ENCODE measurements at regions not wholly inside any gene's neighbourhood (a gene's known extent, or its start where the extent isn't known, plus 50 kb on each side); places are given as distances from the start of the nearest gene placed in this dataset.

DNA sequence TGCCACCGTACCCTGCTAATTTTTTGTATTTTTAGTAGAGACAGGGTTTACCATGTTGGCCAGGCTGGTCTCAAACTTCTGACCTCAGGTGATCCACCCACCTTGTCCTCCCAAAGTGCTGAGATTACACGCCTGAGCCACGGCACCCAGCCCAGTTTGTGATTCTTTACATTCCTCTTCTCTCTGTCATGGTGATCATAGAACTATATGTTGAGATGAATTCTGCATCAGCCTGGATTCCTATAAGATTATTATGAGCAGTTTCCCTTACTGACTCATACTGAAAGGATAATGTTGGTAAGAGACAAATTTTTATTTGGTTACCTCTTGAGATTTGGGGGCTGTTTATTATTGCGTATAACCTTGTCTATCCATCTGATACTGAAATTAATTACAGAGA is 121.5 kb upstream of the CSNK1A1L start:
- DNase-seq (no peak), ATAC-seq (ENCODE audit: low read depth in 2 of 2) (no peak)
- no peaks in the 10 kb centered on the region for H3K4me1 Mint-ChIP-seq
- no peaks in the 10 kb centered on the region for H3K27me3 Mint-ChIP-seq
- no peak overlapping the region for H3K4me3 Mint-ChIP-seq
- H3K9me3 Mint-ChIP-seq = peaks cover 0 to 27% (median 11%) of the 10 kb centered on the region in 7 donors
- Histone ChIP-seq H3K4me3 (ENCODE audit: low read depth, low read length) (no peak overlapping the region), H3K36me3 (ENCODE audit: control insufficient read depth, insufficient read depth, low read length) (no peaks in the 10 kb centered on the region), H3K27ac (ENCODE audit: insufficient read depth, low read length, poor library complexity, severe bottlenecking) (no peak overlapping the region), H3K4me1 (ENCODE audit: control insufficient read depth, insufficient read depth, low read length, poor library complexity, severe bottlenecking) (no peaks in the 10 kb centered on the region), H3K27me3 (ENCODE audit: control insufficient read depth, insufficient read depth, low read length) (no peaks in the 10 kb centered on the region), H3K9me3 (ENCODE audit: control insufficient read depth in 2 of 2, low read length in 2 of 2) (no peaks in the 10 kb centered on the region)
- H3K27ac Mint-ChIP-seq = no peak overlapping the region
- H3K36me3 Mint-ChIP-seq = no peaks in the 10 kb centered on the region

DNA sequence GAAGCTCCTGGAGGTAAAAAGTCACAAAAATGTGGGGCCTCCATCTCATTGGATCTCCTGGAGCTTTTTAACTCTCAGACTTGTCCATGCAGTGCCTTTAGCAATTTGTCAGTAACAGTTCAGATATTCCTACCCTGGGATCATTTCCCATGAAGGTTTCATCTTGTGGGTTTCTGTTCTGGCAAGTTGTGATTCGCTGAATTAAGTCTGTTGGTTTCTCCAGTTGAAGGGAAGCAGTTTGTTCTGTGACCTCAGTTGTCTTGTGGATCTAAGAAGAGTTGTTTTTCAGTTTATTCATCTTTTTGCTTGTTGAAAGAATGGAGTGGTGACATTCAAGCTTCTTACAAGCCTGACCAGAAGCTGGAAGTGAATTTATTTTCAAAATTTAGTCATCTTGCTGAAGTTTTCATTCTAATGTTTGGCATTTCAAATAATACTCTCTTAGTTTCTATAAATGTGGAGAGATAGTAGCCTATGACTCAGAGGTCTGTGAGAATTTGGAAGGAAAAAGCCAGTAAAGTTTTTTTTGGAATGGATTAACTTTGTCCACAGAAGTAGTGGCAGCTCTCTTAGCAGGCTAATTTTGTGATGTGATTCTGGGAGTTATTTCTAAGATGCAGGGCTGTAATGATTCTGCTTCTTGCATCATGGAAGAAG is 120.1 kb upstream of the CSNK1A1L start:
- no peak overlapping the region for H3K27ac Mint-ChIP-seq

DNA sequence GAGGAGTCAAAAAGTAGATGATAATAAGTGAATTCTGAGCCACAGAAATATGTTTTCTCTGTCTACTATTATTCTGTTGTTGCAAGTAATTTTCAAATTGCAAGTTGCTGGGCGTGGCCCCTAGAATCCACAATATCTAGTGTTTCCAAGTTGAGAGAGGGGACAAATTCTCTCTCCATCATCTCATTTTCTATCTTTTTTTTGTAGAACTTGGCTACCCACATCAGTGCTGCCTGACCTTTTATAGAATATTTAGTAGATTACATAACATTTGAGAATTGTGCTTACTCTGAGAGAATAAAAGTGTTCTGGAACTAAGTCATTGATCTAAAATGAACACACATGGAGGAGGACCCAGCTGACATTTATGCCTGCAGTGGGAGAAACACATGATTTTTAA is 110.9 kb upstream of the CSNK1A1L start:
- DNase-seq (no peak), ATAC-seq (ENCODE audit: low read depth in 2 of 2) (no peak)
- Histone ChIP-seq H3K27me3 (ENCODE audit: control insufficient read depth, insufficient read depth, low read length) (no peaks in the 10 kb centered on the region), H3K27ac (ENCODE audit: insufficient read depth, low read length, poor library complexity, severe bottlenecking) (no peak overlapping the region), H3K9me3 (ENCODE audit: control insufficient read depth in 2 of 2, low read length in 2 of 2) (no peaks in the 10 kb centered on the region), H3K36me3 (ENCODE audit: control insufficient read depth, insufficient read depth, low read length) (no peaks in the 10 kb centered on the region), H3K4me3 (ENCODE audit: low read depth, low read length) (no peak overlapping the region), H3K4me1 (ENCODE audit: control insufficient read depth, insufficient read depth, low read length, poor library complexity, severe bottlenecking) (no peaks in the 10 kb centered on the region)
- Mint-ChIP-seq H3K27me3 (no peaks in the 10 kb centered on the region), H3K36me3 (no peaks in the 10 kb centered on the region), H3K4me1 (no peaks in the 10 kb centered on the region), H3K4me3 (no peak overlapping the region), H3K9me3 (peaks cover 0 to 3% (median 3%) of the 10 kb centered on the region in 7 donors), H3K27ac (no peak overlapping the region)

More for the DNA sequence above, 120.1 kb upstream of the CSNK1A1L start:
- H3K27ac ChIP-seq (ENCODE audit: insufficient read depth, low read length, poor library complexity, severe bottlenecking) = no peak overlapping the region
- H3K4me1 ChIP-seq (ENCODE audit: control insufficient read depth, insufficient read depth, low read length, poor library complexity, severe bottlenecking) = no peaks in the 10 kb centered on the region
- Mint-ChIP-seq H3K4me3 (no peak overlapping the region), H3K9me3 (peaks cover 0 to 27% (median 11%) of the 10 kb centered on the region in 7 donors), H3K36me3 (no peaks in the 10 kb centered on the region), H3K27me3 (no peaks in the 10 kb centered on the region), H3K4me1 (no peaks in the 10 kb centered on the region)
- no peaks in the 10 kb centered on the region for H3K27me3 ChIP-seq (ENCODE audit: control insufficient read depth, insufficient read depth, low read length)
- no peaks in the 10 kb centered on the region for H3K36me3 ChIP-seq (ENCODE audit: control insufficient read depth, insufficient read depth, low read length)
- DNase-seq (no peak), ATAC-seq (ENCODE audit: low read depth in 2 of 2) (no peak)
- H3K9me3 ChIP-seq (ENCODE audit: control insufficient read depth in 2 of 2, low read length in 2 of 2) = no peaks in the 10 kb centered on the region
- H3K4me3 ChIP-seq (ENCODE audit: low read depth, low read length) = no peak overlapping the region

DNA sequence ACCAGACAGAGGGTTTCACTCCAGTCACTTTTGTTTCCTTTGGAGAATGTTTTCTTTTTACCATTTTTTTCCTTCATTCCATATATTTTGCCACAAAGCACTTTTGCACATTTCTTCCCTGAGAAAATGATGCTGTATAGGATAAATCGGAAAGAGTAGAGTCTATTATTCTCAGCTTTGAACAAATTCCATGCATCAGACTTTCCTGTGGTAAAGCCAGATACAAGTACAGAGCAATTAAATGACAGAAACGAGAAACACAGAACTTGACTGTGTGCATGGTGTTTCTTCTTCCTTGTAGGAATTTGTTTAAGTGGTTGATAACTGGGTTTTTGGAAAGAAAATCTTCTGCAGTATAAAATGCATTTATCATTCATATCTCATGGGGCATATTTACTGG is 107.4 kb upstream of the CSNK1A1L start:
- Mint-ChIP-seq H3K4me1 (no peaks in the 10 kb centered on the region), H3K4me3 (no peak overlapping the region), H3K36me3 (no peaks in the 10 kb centered on the region), H3K9me3 (peaks cover 0 to 3% (median 2%) of the 10 kb centered on the region in 7 donors), H3K27ac (no peak overlapping the region), H3K27me3 (no peaks in the 10 kb centered on the region)
- H3K9me3 ChIP-seq (ENCODE audit: control insufficient read depth in 2 of 2, low read length in 2 of 2) = no peaks in the 10 kb centered on the region
- no peaks in the 10 kb centered on the region for H3K27me3 ChIP-seq (ENCODE audit: control insufficient read depth, insufficient read depth, low read length)
- no peak for ATAC-seq (ENCODE audit: low read depth in 2 of 2)
- H3K4me3 ChIP-seq (ENCODE audit: low read depth, low read length) = no peak overlapping the region
- H3K4me1 ChIP-seq (ENCODE audit: control insufficient read depth, insufficient read depth, low read length, poor library complexity, severe bottlenecking) = no peaks in the 10 kb centered on the region
- no peaks in the 10 kb centered on the region for H3K36me3 ChIP-seq (ENCODE audit: control insufficient read depth, insufficient read depth, low read length)
- DNase-seq = no peak
- H3K27ac ChIP-seq (ENCODE audit: insufficient read depth, low read length, poor library complexity, severe bottlenecking) = no peak overlapping the region

DNA sequence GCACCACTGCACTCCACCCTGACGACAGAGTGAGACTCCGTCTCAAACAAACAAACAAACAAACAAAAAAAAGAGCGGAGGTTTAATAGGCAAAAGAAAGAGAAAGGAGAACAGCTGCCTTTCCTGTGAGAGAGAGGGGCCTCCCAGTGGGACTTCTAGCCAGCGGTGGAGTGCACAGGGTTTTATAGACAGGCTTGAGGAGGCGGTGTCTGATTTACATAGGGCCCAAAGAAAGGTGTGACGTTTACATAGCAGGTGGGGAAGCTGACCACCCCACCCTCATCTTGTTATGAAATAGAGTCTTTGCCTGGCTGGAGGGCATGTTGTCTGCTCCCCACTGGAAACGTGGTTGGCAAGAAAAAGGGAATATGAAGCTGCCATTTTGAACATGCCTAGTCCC is 106.0 kb upstream of the CSNK1A1L start:
- no peaks in the 10 kb centered on the region for H3K36me3 Mint-ChIP-seq

DNA sequence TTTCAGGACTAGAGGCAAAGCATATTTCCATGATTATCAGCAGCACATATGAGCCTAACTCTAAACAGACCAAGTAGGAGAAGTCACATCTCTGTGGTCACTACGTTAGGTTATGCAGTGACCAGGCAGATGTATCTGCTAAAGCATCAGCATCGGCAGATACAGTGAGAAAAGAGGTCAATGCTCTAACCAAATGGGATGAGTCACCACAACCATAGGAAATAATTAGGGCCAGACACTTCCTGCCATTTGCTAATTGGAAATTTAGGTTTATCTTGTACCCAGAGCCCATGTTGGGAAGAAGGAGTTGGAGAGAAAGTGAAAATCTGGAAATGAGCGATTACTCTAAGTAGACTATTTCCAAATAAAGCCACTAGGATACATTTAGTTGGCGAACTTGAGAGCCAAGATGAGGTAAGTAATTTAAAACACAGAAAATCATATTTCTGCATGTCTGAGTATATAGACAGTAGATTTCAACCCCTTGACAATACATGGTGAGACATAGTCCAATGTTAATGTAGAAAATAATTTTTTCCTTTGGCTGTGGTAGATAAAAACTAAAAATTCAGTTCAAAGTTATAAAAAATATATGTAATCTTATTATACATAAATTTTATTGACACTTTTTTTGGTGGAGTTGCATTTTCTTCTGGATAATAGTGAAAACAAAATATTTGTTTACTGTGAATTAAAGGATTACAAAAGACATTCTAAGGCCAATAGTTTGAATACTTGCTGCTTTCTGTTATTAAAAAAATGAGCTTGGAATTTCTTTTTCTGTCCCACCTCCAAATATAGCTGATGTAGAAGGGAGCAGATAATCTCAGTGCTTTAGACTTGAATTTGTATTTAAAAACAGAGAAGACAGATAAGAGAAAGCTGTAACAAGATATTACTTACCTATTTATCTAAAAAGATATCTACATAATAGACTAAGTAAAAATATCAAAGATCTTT is 104.4 kb upstream of the CSNK1A1L start:
- Mint-ChIP-seq H3K27me3 (no peaks in the 10 kb centered on the region), H3K4me3 (no peak overlapping the region), H3K4me1 (no peaks in the 10 kb centered on the region), H3K9me3 (peaks cover 0 to 5% (median 0%) of the 10 kb centered on the region in 7 donors), H3K27ac (no peak overlapping the region), H3K36me3 (no peaks in the 10 kb centered on the region)
- DNase-seq (no peak), ATAC-seq (ENCODE audit: low read depth in 2 of 2) (no peak)
- H3K27me3 ChIP-seq (ENCODE audit: control insufficient read depth, insufficient read depth, low read length) = no peaks in the 10 kb centered on the region
- H3K27ac ChIP-seq (ENCODE audit: insufficient read depth, low read length, poor library complexity, severe bottlenecking) = no peak overlapping the region
- H3K4me1 ChIP-seq (ENCODE audit: control insufficient read depth, insufficient read depth, low read length, poor library complexity, severe bottlenecking) = no peaks in the 10 kb centered on the region
- no peak overlapping the region for H3K4me3 ChIP-seq (ENCODE audit: low read depth, low read length)
- H3K9me3 ChIP-seq (ENCODE audit: control insufficient read depth in 2 of 2, low read length in 2 of 2) = no peaks in the 10 kb centered on the region
- H3K36me3 ChIP-seq (ENCODE audit: control insufficient read depth, insufficient read depth, low read length) = no peaks in the 10 kb centered on the region

More for the DNA sequence above, 106.0 kb upstream of the CSNK1A1L start:
- ATAC-seq (ENCODE audit: low read depth in 2 of 2) = no peak
- H3K9me3 ChIP-seq (ENCODE audit: control insufficient read depth in 2 of 2, low read length in 2 of 2) = no peaks in the 10 kb centered on the region
- DNase-seq = no peak
- H3K36me3 ChIP-seq (ENCODE audit: control insufficient read depth, insufficient read depth, low read length) = no peaks in the 10 kb centered on the region
- H3K9me3 Mint-ChIP-seq = peaks cover 0 to 3% (median 2%) of the 10 kb centered on the region in 7 donors
- H3K4me1 ChIP-seq (ENCODE audit: control insufficient read depth, insufficient read depth, low read length, poor library complexity, severe bottlenecking) = no peaks in the 10 kb centered on the region
- no peak overlapping the region for H3K27ac Mint-ChIP-seq
- H3K27me3 Mint-ChIP-seq = no peaks in the 10 kb centered on the region
- no peaks in the 10 kb centered on the region for H3K4me1 Mint-ChIP-seq
- no peak overlapping the region for H3K4me3 ChIP-seq (ENCODE audit: low read depth, low read length)
- no peak overlapping the region for H3K27ac ChIP-seq (ENCODE audit: insufficient read depth, low read length, poor library complexity, severe bottlenecking)
- no peak overlapping the region for H3K4me3 Mint-ChIP-seq
- H3K27me3 ChIP-seq (ENCODE audit: control insufficient read depth, insufficient read depth, low read length) = no peaks in the 10 kb centered on the region

DNA sequence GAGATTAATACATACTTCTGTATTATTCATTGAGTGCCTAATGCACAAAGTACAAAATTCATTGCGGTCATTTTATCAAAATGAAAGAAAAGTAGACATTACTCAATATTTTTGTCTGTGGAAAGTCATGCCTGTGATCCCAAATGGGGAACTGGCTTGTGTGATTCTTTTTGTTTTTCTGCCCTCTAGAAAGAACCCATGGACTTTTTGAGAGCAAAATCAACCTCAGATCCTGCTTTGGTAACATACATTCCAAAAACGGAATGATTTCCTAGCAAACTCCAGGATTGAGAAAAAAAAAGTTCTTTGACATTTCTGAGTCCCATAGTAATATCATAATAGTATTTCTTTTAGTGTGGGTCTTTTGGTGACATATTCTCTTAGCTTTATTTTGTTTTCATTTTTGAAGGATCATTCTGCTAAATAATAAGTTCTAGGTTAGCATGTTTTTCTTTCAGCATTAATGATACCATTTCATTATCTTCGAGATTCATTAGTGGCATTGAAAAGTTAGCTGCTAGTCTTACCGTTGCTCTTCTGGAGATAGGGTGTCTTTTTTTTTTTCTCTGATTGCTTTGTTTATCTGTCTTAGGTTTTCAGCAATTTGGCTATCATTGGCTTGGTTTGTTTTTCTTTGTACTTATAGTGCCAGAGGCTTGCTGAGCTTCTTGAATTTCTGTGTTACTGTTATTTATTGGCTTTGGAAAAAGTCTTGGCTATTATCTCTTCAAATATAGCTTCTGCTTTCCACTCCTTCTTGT is 102.4 kb upstream of the CSNK1A1L start:
- Histone ChIP-seq H3K4me1 (ENCODE audit: control insufficient read depth, insufficient read depth, low read length, poor library complexity, severe bottlenecking) (no peaks in the 10 kb centered on the region), H3K4me3 (ENCODE audit: low read depth, low read length) (no peak overlapping the region), H3K9me3 (ENCODE audit: control insufficient read depth in 2 of 2, low read length in 2 of 2) (no peaks in the 10 kb centered on the region), H3K27me3 (ENCODE audit: control insufficient read depth, insufficient read depth, low read length) (no peaks in the 10 kb centered on the region), H3K36me3 (ENCODE audit: control insufficient read depth, insufficient read depth, low read length) (no peaks in the 10 kb centered on the region), H3K27ac (ENCODE audit: insufficient read depth, low read length, poor library complexity, severe bottlenecking) (no peak overlapping the region)
- Mint-ChIP-seq H3K9me3 (peaks cover 0 to 5% (median 0%) of the 10 kb centered on the region in 7 donors), H3K36me3 (no peaks in the 10 kb centered on the region), H3K27ac (no peak overlapping the region), H3K27me3 (no peaks in the 10 kb centered on the region), H3K4me3 (no peak overlapping the region), H3K4me1 (no peaks in the 10 kb centered on the region)
- ATAC-seq (ENCODE audit: low read depth in 2 of 2) = no peak
- no peak for DNase-seq

Measured in CD4-positive, CD25-positive, alpha-beta regulatory T cell (primary cell).